Neural progenitor cell (in vitro differentiated cells): ENCODE measurements at regions not wholly inside any gene's neighbourhood (a gene's known extent, or its start where the extent isn't known, plus 50 kb on each side); places are given as distances from the start of the nearest gene placed in this dataset.

ENCODE experiments used
- DNase-seq: peaks from one replicate; pipeline ENCODE4 v3.0.0-alpha.2; 2016; ENCODE audit warnings: low spot score
- H2AFZ ChIP-seq: fragments of 200-600 bp; sonication (generic); replicated peaks from 2 replicates; pipeline ENCODE4 v1.6.1; 2016; ENCODE audit warnings: antibody characterized with exemption
- H3F3A ChIP-seq: fragments of 200-600 bp; sonication (generic); 2 replicates; pipeline ENCODE4 v1.6.1; 2016; ENCODE audit warnings: antibody characterized with exemption, low read depth
- H3K27ac ChIP-seq: fragments of 200-600 bp; sonication (generic); 2 replicates; pipeline ENCODE4 v1.5.1; 2016; ENCODE audit warnings: mild to moderate bottlenecking
- H3K27me3 ChIP-seq: fragments of 200-600 bp; sonication (generic); 2 replicates; pipeline ENCODE4 v1.6.1; 2016; ENCODE audit warnings: mild to moderate bottlenecking, moderate library complexity
- H3K36me3 ChIP-seq: fragments of 200-600 bp; sonication (generic); 2 replicates; pipeline ENCODE4 v1.5.1; 2016
- H3K4me1 ChIP-seq: fragments of 200-600 bp; sonication (generic); 2 replicates; pipeline ENCODE4 v1.6.1; 2016; ENCODE audit warnings: mixed run types
- H3K4me2 ChIP-seq: fragments of 200-600 bp; sonication (generic); 2 replicates; pipeline ENCODE4 v1.6.1; 2016
- H3K4me3 ChIP-seq: fragments of 200-600 bp; sonication (generic); 2 replicates; pipeline ENCODE4 v1.5.1; 2016
- H3K79me2 ChIP-seq: fragments of 200-600 bp; sonication (generic); 2 replicates; pipeline ENCODE4 v1.6.1; 2016; ENCODE audit warnings: low read depth
- H3K9ac ChIP-seq: fragments of 200-600 bp; sonication (generic); 2 replicates; pipeline ENCODE4 v1.6.1; 2016
- H3K9me3 ChIP-seq: fragments of 200-600 bp; sonication (generic); 2 replicates; pipeline ENCODE4 v1.5.1; 2016; ENCODE audit warnings: low read depth
- H4K20me1 ChIP-seq: fragments of 200-600 bp; sonication (generic); 2 replicates; pipeline ENCODE4 v1.6.1; 2016; ENCODE audit warnings: low read depth
- H3K27ac Mint-ChIP-seq: 3 replicates; pipeline ENCODE4 v1.8.0; 2021; ENCODE audit warnings: mixed read lengths
- H3K27me3 Mint-ChIP-seq: 2 replicates; pipeline ENCODE4 v1.8.0; 2022; ENCODE audit warnings: low read depth, mild to moderate bottlenecking, inconsistent platforms, moderate library complexity, mixed read lengths; ENCODE audit not compliant: insufficient read depth
- H3K36me3 Mint-ChIP-seq: 3 replicates; pipeline ENCODE4 v1.8.0; 2021; ENCODE audit warnings: mixed read lengths
- H3K4me1 Mint-ChIP-seq: 3 replicates; pipeline ENCODE4 v1.8.0; 2021; ENCODE audit warnings: mixed read lengths
- H3K4me3 Mint-ChIP-seq: 3 replicates; pipeline ENCODE4 v1.8.0; 2021; ENCODE audit warnings: mild to moderate bottlenecking, moderate library complexity, mixed read lengths
- H3K9me3 Mint-ChIP-seq: 3 replicates; pipeline ENCODE4 v1.8.0; 2020; ENCODE audit warnings: mixed read lengths
- EZH2 ChIP-seq: fragments of 200-600 bp; sonication (generic); IDR thresholded peaks from 2 replicates; pipeline ENCODE4 v1.6.1; 2017; ENCODE audit warnings: antibody characterized with exemption, mild to moderate bottlenecking, moderate library complexity
- EZH2phosphoT487 ChIP-seq: fragments of 200-600 bp; sonication (generic); IDR thresholded peaks from 2 replicates; pipeline ENCODE4 v1.6.1; 2017; ENCODE audit warnings: antibody characterized with exemption
- TF ChIP-seq, protein P1 (sequence below): fragments of 200-600 bp; sonication (generic); IDR thresholded peaks from 2 replicates; pipeline ENCODE4 v1.5.1; 2017; ENCODE audit warnings: antibody characterized with exemption, mild to moderate bottlenecking

DNA sequence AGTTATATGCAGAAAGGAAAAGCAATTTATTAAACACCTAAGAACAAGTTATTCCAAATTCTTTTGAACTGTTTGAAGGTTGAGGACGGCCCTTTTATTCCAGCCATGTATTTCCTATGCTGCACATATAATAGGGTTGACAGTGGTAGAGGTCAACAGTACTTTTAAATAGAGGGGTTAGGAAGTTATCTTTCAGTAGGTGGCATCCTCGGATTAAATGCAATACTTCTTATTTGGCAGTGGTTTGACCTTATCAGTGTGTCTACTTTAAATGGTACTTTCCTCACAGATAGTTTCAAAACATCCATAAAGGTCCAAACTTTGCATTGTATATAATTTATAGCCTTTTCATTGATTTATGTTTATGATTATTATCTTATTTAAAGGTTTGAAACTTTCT, 558.7 kb downstream of the TUSC7 start:
- Histone ChIP-seq H3K4me2 (no peak overlapping the region), H3K79me2 (no peaks in the 10 kb centered on the region), H3K9ac (no peak overlapping the region), H3F3A (no peaks in the 10 kb centered on the region), H3K27ac (no peak overlapping the region), H3K27me3 (no peaks in the 10 kb centered on the region), H3K4me3 (no peak overlapping the region), H3K4me1 (no peaks in the 10 kb centered on the region), H4K20me1 (no peaks in the 10 kb centered on the region), H3K36me3 (no peaks in the 10 kb centered on the region), H3K9me3 (no peaks in the 10 kb centered on the region), H2AFZ (no peak overlapping the region)
- Mint-ChIP-seq H3K36me3 (no peaks in the 10 kb centered on the region), H3K9me3 (no peaks in the 10 kb centered on the region), H3K27ac (no peak overlapping the region), H3K4me1 (no peaks in the 10 kb centered on the region), H3K4me3 (no peak overlapping the region), H3K27me3 (no peaks in the 10 kb centered on the region)
- TF ChIP-seq EZH2phosphoT487 (no peak), EZH2 (no peak)
- TF ChIP-seq, protein P1, sequence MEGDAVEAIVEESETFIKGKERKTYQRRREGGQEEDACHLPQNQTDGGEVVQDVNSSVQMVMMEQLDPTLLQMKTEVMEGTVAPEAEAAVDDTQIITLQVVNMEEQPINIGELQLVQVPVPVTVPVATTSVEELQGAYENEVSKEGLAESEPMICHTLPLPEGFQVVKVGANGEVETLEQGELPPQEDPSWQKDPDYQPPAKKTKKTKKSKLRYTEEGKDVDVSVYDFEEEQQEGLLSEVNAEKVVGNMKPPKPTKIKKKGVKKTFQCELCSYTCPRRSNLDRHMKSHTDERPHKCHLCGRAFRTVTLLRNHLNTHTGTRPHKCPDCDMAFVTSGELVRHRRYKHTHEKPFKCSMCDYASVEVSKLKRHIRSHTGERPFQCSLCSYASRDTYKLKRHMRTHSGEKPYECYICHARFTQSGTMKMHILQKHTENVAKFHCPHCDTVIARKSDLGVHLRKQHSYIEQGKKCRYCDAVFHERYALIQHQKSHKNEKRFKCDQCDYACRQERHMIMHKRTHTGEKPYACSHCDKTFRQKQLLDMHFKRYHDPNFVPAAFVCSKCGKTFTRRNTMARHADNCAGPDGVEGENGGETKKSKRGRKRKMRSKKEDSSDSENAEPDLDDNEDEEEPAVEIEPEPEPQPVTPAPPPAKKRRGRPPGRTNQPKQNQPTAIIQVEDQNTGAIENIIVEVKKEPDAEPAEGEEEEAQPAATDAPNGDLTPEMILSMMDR = no peak
- DNase-seq = no peak

DNA sequence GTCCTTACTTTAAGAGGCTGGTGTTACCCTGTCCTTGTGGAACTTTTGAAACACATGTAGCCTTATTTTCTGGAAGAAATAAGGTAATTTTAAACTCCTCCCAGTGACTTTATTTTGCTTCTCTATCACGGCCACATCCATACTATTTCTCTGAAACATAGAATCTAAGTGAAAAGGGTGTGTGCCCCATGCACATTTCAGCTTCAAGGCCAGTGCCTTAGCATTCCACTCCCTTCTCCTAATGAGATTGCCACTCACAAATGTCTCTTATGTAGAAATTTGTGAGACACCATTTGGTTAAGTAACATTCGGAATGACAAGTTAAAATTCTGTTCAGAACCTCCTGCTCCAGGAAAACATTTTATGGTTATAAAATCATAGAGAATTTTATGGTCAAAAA, 562.7 kb downstream of the TUSC7 start:
- Histone ChIP-seq H3K4me3 (no peak overlapping the region), H3K36me3 (no peaks in the 10 kb centered on the region), H3K4me1 (no peaks in the 10 kb centered on the region), H3K9ac (no peak overlapping the region), H4K20me1 (no peaks in the 10 kb centered on the region), H3K27me3 (no peaks in the 10 kb centered on the region), H3K27ac (no peak overlapping the region), H3K79me2 (no peaks in the 10 kb centered on the region), H3F3A (no peaks in the 10 kb centered on the region), H2AFZ (no peak overlapping the region), H3K9me3 (no peaks in the 10 kb centered on the region), H3K4me2 (no peak overlapping the region)
- Mint-ChIP-seq H3K4me1 (no peaks in the 10 kb centered on the region), H3K4me3 (no peak overlapping the region), H3K9me3 (no peaks in the 10 kb centered on the region), H3K27me3 (no peaks in the 10 kb centered on the region), H3K27ac (no peak overlapping the region), H3K36me3 (no peaks in the 10 kb centered on the region)
- DNase-seq = no peak
- TF ChIP-seq EZH2 (no peak), EZH2phosphoT487 (no peak)
- TF ChIP-seq, protein P1 = no peak

DNA sequence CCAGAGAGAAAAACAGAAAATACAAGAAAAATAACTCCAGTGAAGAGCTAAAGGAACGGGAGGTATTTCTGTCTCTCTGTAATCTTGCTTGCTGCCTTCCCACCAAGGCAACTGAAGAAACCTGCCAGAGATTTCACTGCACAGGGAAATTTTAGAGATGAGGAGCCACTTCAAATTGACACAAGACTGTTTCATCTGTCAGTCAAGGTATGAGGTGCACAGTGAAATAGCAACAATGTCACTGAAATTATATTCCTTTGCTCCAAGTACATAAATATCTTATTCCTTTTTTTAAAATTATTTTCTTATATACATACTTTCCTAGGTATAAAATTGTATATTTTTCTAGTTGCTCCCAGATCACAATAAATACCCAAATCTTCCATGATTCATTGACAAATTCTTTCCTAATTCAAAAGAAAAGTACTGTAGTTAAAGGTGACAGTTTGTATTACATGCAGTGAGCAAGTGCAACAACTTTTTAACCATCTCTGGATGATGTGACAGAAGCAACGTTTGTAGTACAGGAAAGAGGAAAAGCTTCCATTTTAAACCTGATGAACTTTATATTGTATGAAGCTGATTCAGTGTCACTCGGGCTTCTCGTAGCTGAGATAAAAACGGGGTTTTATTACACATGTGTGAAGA, 563.4 kb downstream of the TUSC7 start:
- Mint-ChIP-seq H3K4me1 (no peaks in the 10 kb centered on the region), H3K27ac (no peak overlapping the region), H3K27me3 (no peaks in the 10 kb centered on the region), H3K4me3 (no peak overlapping the region), H3K9me3 (no peaks in the 10 kb centered on the region), H3K36me3 (no peaks in the 10 kb centered on the region)
- peaks cover 7% of the 10 kb centered on the region for H3K4me1 ChIP-seq
- no peaks in the 10 kb centered on the region for H3K9me3 ChIP-seq
- TF ChIP-seq EZH2 (no peak), EZH2phosphoT487 (no peak)
- TF ChIP-seq, protein P1 = no peak
- H3K4me2 ChIP-seq = no peak overlapping the region
- no peak overlapping the region for H3K4me3 ChIP-seq
- no peaks in the 10 kb centered on the region for H4K20me1 ChIP-seq
- no peak for DNase-seq
- no peaks in the 10 kb centered on the region for H3K27me3 ChIP-seq
- no peak overlapping the region for H2AFZ ChIP-seq
- H3K36me3 ChIP-seq = no peaks in the 10 kb centered on the region
- H3F3A ChIP-seq = no peaks in the 10 kb centered on the region
- no peak overlapping the region for H3K9ac ChIP-seq
- no peak overlapping the region for H3K27ac ChIP-seq
- no peaks in the 10 kb centered on the region for H3K79me2 ChIP-seq
